HCT116 (cell line): ENCODE measurements at regions not wholly inside any gene's neighbourhood (a gene's known extent, or its start where the extent isn't known, plus 50 kb on each side); places are given as distances from the start of the nearest gene placed in this dataset.

Source experiments
- ATAC-seq: fragments of 200-7000 bp; cut with Tn5 transposase; 2 replicates; pipeline ENCODE4 v1.9.1; 2020; ENCODE audit warnings: mild to moderate bottlenecking, moderate library complexity
- BruUV-seq: library from RNA; stranded (reverse); fragments of 400-500 nt; replicated peaks from 2 replicates; lab custom pipeline; 2021; lab: Mats Ljungman, UMichigan
- CTCF ChIA-PET: fragments of 300-600 bp; sonication (Branson Sonifier 250); formaldehyde crosslinking; loops from one replicate; lab custom pipeline; 2021; ENCODE audit warnings: antibody characterized with exemption; lab: Charles Lee
- POLR2A ChIA-PET: fragments of 300-600, 350-600 bp; sonication (Branson Sonifier 250); formaldehyde crosslinking; loops from one replicate; lab custom pipeline; 2021; ENCODE audit warnings: antibody characterized with exemption; lab: Charles Lee
- RAD21 ChIA-PET, 2 experiments: fragments of 300-600 bp; sonication (Branson Sonifier 250); formaldehyde crosslinking; loops; one replicate each; lab custom pipeline; 2023; ENCODE audit warnings: low total read pairs in 2 of 2; ENCODE audit not compliant: uncharacterized antibody in 2 of 2, unreplicated experiment in 2 of 2, low non-redundant PET in 1 of 2; lab: Charles Lee
- DNase-seq: peaks from one replicate; pipeline ENCODE4 v3.0.0-alpha.2; 2010; ENCODE audit warnings: low read depth, low spot score
- H2AFZ ChIP-seq: fragments of 200-600 bp; shearing (Covaris generic), sonication (generic); 2 replicates; pipeline ENCODE4 v1.6.1; 2017; ENCODE audit warnings: low read depth, mixed run types, mixed read lengths, antibody characterized with exemption, low read length; ENCODE audit not compliant: poor library complexity, severe bottlenecking
- H3K27ac ChIP-seq: 2 replicates; pipeline ENCODE4 v1.5.1; 2012; ENCODE audit warnings: low read depth, low read length
- H3K27me3 ChIP-seq: fragments of 200-600 bp; sonication (generic); 2 replicates; pipeline ENCODE4 v1.6.1; 2016; ENCODE audit warnings: mixed run types, low read length, mixed read lengths; ENCODE audit not compliant: insufficient read depth
- H3K36me3 ChIP-seq, 2 experiments: fragments of 200-500 bp in 1 of 2; fragments of 200-600 bp in 1 of 2; sonication (Bioruptor generic) in 1 of 2; sonication (generic) in 1 of 2; 2 replicates each; pipeline versions ENCODE4 v1.5.1 to v1.6.1; 2014 to 2016; ENCODE audit warnings: low read length in 2 of 2, inconsistent platforms in 1 of 2, mixed read lengths in 1 of 2, mixed run types in 1 of 2; ENCODE audit not compliant: insufficient read depth in 2 of 2, control insufficient read depth in 1 of 2
- H3K4me1 ChIP-seq, 2 experiments: fragments of 200-600 bp in 1 of 2; sonication (generic) in 1 of 2; 2 replicates each; pipeline versions ENCODE4 v1.5.1 to v1.6.1; 2012 to 2017; ENCODE audit warnings: low read length in 2 of 2, inconsistent platforms in 1 of 2, mild to moderate bottlenecking in 1 of 2, mixed read lengths in 1 of 2, mixed run types in 1 of 2, moderate library complexity in 1 of 2; ENCODE audit not compliant: insufficient read depth in 2 of 2, control insufficient read depth in 1 of 2
- H3K4me2 ChIP-seq: fragments of 200-600 bp; sonication (generic); 2 replicates; pipeline ENCODE4 v1.6.1; 2017; ENCODE audit warnings: mixed run types, low read length, mixed read lengths
- H3K4me3 ChIP-seq, 2 experiments: fragments of 200-600 bp in 1 of 2; sonication (generic) in 1 of 2; replicated peaks in 1 of 2; 2 replicates each; pipeline ENCODE4 v1.5.1; 2011 to 2016; ENCODE audit warnings: low read length in 2 of 2, control low read depth in 1 of 2, low read depth in 1 of 2, mild to moderate bottlenecking in 1 of 2, mixed read lengths in 1 of 2, mixed run types in 1 of 2
- H3K79me2 ChIP-seq: fragments of 200-600 bp; sonication (generic); 2 replicates; pipeline ENCODE4 v1.6.1; 2017; ENCODE audit warnings: mild to moderate bottlenecking, mixed run types, low read length, moderate library complexity, mixed read lengths; ENCODE audit not compliant: insufficient read depth
- H3K9ac ChIP-seq: fragments of 200-600 bp; sonication (generic); 2 replicates; pipeline ENCODE4 v1.6.1; 2016; ENCODE audit warnings: low read length, mixed read lengths
- H3K9me2 ChIP-seq: fragments of 200-600 bp; sonication (generic), shearing (Covaris generic); 2 replicates; pipeline ENCODE4 v1.6.1; 2017; ENCODE audit warnings: mixed run types, mild to moderate bottlenecking, moderate library complexity; ENCODE audit not compliant: insufficient read depth
- H3K9me3 ChIP-seq, 2 experiments: fragments of 200-500 bp in 1 of 2; fragments of 200-600 bp in 1 of 2; sonication (Bioruptor generic) in 1 of 2; sonication (generic) in 1 of 2; 2 replicates each; pipeline ENCODE4 v1.6.1; 2014 to 2017; ENCODE audit warnings: low read length in 2 of 2, mixed read lengths in 2 of 2, inconsistent platforms in 1 of 2, low read depth in 1 of 2, mild to moderate bottlenecking in 1 of 2, mixed run types in 1 of 2, moderate library complexity in 1 of 2; ENCODE audit not compliant: control insufficient read depth in 1 of 2, insufficient read depth in 1 of 2
- H4K20me1 ChIP-seq: fragments of 200-600 bp; sonication (generic), shearing (Covaris generic); 2 replicates; pipeline ENCODE4 v1.6.1; 2017; ENCODE audit warnings: mixed run types, mild to moderate bottlenecking, moderate library complexity; ENCODE audit not compliant: insufficient read depth
- ELF1 ChIP-seq: IDR thresholded peaks from 2 replicates; pipeline ENCODE4 v1.6.1; 2012; ENCODE audit warnings: low read depth, borderline replicate concordance
- EZH2 ChIP-seq: fragments of 200-600 bp; sonication (generic); IDR thresholded peaks from 2 replicates; pipeline ENCODE4 v1.6.1; 2017; ENCODE audit warnings: antibody characterized with exemption, mixed run types
- JUND ChIP-seq: IDR thresholded peaks from 2 replicates; pipeline ENCODE4 v1.6.1; 2012
- POLR2AphosphoS5 ChIP-seq: IDR thresholded peaks from 2 replicates; pipeline ENCODE4 v1.6.1; 2011; ENCODE audit warnings: mild to moderate bottlenecking, low read depth, low read length, moderate library complexity
- REST ChIP-seq: IDR thresholded peaks from 2 replicates; pipeline ENCODE4 v1.6.1; 2012; ENCODE audit warnings: low read depth
- SP1 ChIP-seq: IDR thresholded peaks from 2 replicates; pipeline ENCODE4 v1.6.1; 2012; ENCODE audit warnings: low read depth
- YY1 ChIP-seq: IDR thresholded peaks from 2 replicates; pipeline ENCODE4 v1.6.1; 2011; ENCODE audit warnings: low read length, low read depth, moderate library complexity, mild to moderate bottlenecking; ENCODE audit not compliant: insufficient replicate concordance; ENCODE audit errors: extremely low read depth
- ZNF274 ChIP-seq: fragments of 200-500 bp; sonication (Bioruptor generic); IDR thresholded peaks from 2 replicates; pipeline ENCODE4 v1.6.1; 2014; ENCODE audit warnings: mild to moderate bottlenecking, low read depth, low read length, inconsistent platforms
- intact Hi-C: fragments of 100-400 bp; cut with micrococcal nuclease; formaldehyde crosslinking; loops from 2 replicates; pipeline ENCODE4 v1.10.0; 2022

- BruUV-seq: no TSS peak
- Histone ChIP-seq H3K27ac (no peak overlapping the region), H3K36me3 (no peaks in the 10 kb centered on the region), H3K9ac (no peak overlapping the region), H3K4me1 (peaks cover under 1 to 2% of the 10 kb centered on the region in 2 experiments; a peak in 3 of 4 replicates), H2AFZ (no peak overlapping the region), H3K4me3 (no peak overlapping the region), H3K9me3 (no peaks in the 10 kb centered on the region), H3K4me2 (no peak overlapping the region), H3K27me3 (no peaks in the 10 kb centered on the region; the same call in 1 of the 2 replicates), H3K79me2 (no peaks in the 10 kb centered on the region), H4K20me1 (no peaks in the 10 kb centered on the region), H3K9me2 (no peaks in the 10 kb centered on the region)
- ChIA-PET POLR2A (no interaction called here), CTCF (no interaction called here), RAD21 (no interaction called here)
- intact Hi-C loops: no loop called here
- ATAC-seq (no peak), DNase-seq (no peak)
- no peak for TF ChIP-seq POLR2AphosphoS5
- TF ChIP-seq ELF1: no peak
- TF ChIP-seq REST: no peak; the same call in 1 of the 2 replicates
- TF ChIP-seq JUND: no peak
- no peak for TF ChIP-seq YY1
- no peak for TF ChIP-seq SP1
- no peak for TF ChIP-seq ZNF274
- no peak for TF ChIP-seq EZH2
- TF ChIP-seq, all 23 proteins: peak for 0
Measured at GRCh38 chr20:63083831-63084562, 77.2 kb upstream of the BHLHE23 start.
